HEK293T (cell line): ENCODE measurements at regions not wholly inside any gene's neighbourhood (a gene's known extent, or its start where the extent isn't known, plus 50 kb on each side); places are given as distances from the start of the nearest gene placed in this dataset.

Source experiments
- BHLHE40 ChIP-seq: fragments of 450-650 bp; IDR thresholded peaks from 2 replicates; pipeline ENCODE4 v1.6.1; 2016; ENCODE audit warnings: mild to moderate bottlenecking, moderate library complexity, borderline replicate concordance
- CTBP1 ChIP-seq: fragments of 450-650 bp; IDR thresholded peaks from 2 replicates; pipeline ENCODE4 v1.6.1; 2016; ENCODE audit warnings: borderline replicate concordance
- ELF4 ChIP-seq: fragments of 450-650 bp; IDR thresholded peaks from 2 replicates; pipeline ENCODE4 v1.6.1; 2017; ENCODE audit warnings: antibody characterized with exemption
- FOXA1 ChIP-seq: fragments of 450-650 bp; IDR thresholded peaks from 2 replicates; pipeline ENCODE4 v1.6.1; 2016; ENCODE audit warnings: mild to moderate bottlenecking
- FOXK2 ChIP-seq: fragments of 450-650 bp; IDR thresholded peaks from 2 replicates; pipeline ENCODE4 v1.6.1; 2016; ENCODE audit warnings: mild to moderate bottlenecking
- SP1 ChIP-seq: fragments of 450-650 bp; IDR thresholded peaks from 2 replicates; pipeline ENCODE4 v1.6.1; 2017
- SUZ12 ChIP-seq: fragments of 450-650 bp; IDR thresholded peaks from 2 replicates; pipeline ENCODE4 v1.6.1; 2016; ENCODE audit warnings: mild to moderate bottlenecking
- TARDBP ChIP-seq: fragments of 450-650 bp; IDR thresholded peaks from 2 replicates; pipeline ENCODE4 v1.6.1; 2016

DNA sequence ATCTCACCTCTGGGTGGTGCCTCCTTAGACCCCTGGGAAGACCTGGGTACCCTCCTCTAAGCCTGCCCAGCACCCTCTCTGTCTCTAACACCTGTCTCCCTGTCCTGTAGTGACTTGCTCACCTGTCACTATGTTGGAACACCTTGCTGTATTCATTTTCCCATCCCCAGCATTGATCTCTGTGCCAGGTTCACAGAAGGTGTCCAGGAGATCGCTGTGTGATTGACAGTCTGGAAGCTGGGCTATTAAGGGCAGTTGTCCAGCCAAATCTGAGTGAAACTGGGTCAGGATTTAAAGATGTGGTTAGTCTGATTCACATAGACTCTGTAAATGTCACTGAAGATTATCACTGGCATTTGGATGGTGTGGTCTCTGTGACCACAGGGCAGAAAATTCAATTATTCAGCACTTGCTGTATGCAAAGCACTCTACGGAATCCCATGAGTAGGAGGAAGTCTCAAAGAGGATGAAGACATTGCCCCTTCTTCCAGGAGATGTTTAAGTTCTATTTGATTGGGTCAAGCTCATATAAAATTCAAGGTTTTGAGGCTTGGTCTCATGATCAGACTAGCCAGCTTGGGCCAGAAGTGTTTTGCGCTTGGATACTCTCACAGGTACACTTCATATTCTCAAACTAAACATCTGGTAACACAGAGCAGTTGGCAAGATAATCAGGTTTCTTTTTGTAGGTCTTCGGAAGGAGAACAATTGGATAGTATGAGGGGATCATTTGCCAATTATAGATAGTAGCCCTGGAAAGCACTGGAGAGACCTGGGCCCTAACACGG lies 57.8 kb upstream of the TAGAP start:
- TF ChIP-seq SUZ12 (no peak), FOXK2 (no peak), ELF4 (no peak), BHLHE40 (no peak), SP1 (no peak), CTBP1 (no peak), TARDBP (no peak), FOXA1 (no peak)
